ENCODE measurements at regions not wholly inside any gene's neighbourhood (a gene's known extent, or its start where the extent isn't known, plus 50 kb on each side); places are given as distances from the start of the nearest gene placed in this dataset.

GRCh38 chr9:117649126-117649525, 55.1 kb upstream of the TLR4 start:
- TF ChIP-seq CTCF (IDR thresholded peaks at IDR 0.05): no peak
- no peak for TF ChIP-seq POLR2A (IDR thresholded peaks at IDR 0.05)

All from testis (tissue), 2 donors.